ENCODE measurements at regions not wholly inside any gene's neighbourhood (a gene's known extent, or its start where the extent isn't known, plus 50 kb on each side); places are given as distances from the start of the nearest gene placed in this dataset.
"Not testable (repeated sequence)": the region's sequence is repeated elsewhere in the genome, so short reads cannot be mapped to it uniquely, and the experiment has no call there.

DNA sequence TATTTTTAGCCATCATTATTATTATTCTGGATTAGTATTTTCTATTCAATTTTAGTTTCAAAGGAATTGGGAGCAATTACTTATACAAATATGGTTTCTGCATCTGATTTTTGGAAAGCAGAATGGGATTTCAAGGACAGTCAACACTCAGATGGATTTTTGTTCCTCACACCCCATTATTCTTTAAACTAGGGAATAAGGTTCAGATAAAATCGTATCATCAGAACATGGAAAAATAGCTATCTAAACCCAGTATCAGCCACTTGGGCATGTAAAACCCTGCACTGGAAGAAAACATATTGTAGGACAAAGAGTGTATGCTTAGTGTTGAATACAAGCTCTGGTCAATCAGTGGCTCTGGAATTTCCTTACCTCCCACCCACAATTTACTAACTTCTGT lies 452.5 kb downstream of the ZNF516 start:
- no peak for DNase-seq (ENCODE audit: low read depth in 2 of 2)

DNA sequence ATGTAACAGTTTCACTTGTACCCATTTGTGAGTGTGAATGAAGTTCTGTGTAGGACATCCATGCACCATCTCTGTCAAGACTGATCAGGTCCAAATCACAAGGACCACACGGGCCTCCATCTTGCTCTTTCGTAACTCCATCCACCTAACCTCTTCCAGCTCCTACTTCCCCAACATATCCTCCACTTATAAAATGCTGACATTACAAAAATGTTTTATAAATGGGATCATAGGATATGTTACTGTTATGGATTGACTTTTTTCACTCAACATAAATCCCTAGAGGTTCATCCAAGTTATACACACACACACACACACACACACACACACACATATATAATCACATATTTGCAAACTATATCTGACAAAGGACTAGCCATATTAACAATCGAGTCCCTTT lies 476.8 kb downstream of the ZNF516 start:
- no peak for DNase-seq (ENCODE audit: low read depth in 2 of 2)

DNA sequence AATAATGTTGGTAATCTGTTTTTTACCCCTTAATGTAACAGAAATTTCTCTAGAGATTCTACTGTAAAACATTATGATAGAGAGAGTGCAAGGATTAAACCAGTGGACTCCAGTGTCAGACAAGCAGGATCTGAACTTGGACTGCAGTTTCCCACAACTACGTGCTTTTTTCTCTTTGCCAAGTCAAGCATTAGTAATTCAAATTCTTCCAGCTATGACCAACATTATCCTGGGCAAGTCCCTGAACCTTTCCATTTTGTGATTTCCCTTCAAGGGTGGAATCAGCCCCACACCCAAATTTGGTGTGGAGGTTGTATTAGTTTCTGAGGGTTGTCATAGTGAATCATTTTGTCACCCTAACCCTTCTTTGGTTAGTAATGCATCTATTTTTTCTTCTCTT lies 482.0 kb downstream of the ZNF516 start:
- no peak for DNase-seq (ENCODE audit: low read depth in 2 of 2)

DNA sequence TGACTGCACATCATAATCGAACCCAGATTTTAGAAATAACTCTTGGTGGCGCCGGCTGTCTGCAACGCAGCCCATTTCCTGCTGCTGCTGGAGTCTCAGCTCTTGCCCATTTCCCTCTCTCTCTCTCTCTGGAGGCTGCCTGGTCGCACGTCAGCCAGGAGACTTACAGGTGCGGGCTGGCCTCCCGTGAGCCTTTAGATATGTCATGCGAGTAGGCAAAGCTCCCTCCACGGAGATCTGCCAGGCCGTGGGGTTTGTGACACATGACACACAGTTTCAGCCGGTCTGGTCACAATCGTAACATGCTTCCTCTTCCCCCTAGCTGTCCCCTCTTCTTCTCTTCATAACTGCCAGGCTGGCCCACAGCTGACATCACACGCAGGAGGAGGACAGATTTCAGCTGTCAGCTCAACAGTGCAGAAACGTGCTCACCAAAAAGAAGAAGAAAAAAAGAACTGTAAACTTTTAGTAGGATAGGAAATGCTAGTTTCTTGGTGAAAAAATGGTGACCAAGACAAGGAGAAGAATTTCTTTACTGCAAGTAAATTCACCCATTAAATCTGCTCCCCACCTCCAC lies 489.3 kb downstream of the ZNF516 start:
- DNase-seq (ENCODE audit: low read depth in 2 of 2), result no peak

DNA sequence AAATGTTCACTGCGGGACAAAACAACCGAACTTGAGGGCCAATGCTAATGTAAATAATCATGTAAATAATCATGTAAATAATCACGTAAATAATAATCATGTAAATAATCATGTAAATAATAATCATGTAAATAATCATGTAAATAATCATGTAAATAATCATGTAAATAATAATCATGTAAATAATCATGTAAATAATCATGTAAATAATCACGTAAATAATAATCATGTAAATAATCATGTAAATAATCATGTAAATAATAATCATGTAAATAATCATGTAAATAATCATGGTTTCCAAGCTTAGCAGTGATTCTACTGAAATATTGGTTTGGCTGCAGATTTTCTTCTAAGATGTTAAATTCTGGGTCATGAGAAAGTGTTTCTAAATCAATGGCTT lies 507.1 kb downstream of the ZNF516 start:
- DNase-seq (ENCODE audit: low read depth in 2 of 2), result not testable (repeated sequence)

DNA sequence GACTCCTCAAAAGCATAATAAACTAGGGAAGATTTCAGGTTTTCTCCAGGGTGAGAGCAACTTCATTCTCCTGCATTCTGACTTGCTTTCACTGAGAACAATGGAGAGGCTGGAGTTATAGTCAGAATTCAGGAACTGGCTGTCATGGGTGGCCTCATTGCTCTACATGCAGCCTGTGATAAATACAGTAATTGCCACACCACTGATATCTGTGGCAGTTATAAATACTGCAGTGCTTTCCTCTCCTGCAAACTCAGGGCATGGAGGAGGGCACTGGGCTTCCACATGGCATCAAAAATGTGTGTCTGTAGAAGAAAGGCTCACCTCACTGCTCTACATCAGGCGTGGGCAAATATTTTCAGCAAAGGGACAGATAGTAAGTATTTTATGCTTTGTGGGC lies 510.2 kb downstream of the ZNF516 start:
- DNase-seq (ENCODE audit: low read depth in 2 of 2), result no peak

DNA sequence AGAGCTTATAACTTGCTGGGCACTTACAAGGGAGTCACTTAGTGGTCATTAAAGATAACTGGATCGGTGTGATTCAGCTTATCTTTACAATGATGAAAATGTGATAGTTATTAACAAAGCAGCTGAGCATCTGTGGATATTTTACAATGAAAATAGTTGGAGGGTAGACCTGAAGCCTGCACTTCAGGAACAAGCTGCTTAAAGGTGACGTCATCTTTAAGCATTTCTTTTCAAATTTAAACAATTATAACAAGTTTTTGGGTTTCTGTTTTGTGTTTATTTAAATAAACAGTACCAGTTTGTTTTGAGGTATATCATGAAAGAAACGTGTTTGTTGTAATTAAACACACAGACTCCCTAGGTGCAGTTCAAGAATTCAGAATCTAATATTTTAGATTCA lies 513.9 kb downstream of the ZNF516 start:
- no peak for DNase-seq (ENCODE audit: low read depth in 2 of 2)

DNA sequence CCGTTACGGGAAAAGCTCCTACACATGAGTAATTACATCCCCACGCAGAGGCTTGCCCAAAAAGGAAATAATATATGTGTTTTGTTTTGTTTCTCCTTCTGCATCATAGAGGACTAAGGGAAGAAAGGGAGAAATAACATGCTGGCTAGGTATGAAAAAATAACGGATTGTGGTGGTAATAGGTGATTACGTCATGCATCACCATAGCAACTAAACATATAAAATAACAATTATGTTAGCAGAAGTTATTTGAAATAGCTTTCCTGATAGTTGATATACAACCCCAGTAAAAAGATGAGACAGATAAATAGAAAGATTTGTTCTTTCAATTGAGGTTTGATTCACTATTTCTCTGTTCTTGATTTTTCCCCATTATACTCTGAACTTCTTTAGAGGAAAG lies 518.0 kb downstream of the ZNF516 start:
- no peak for DNase-seq (ENCODE audit: low read depth in 2 of 2)

DNA sequence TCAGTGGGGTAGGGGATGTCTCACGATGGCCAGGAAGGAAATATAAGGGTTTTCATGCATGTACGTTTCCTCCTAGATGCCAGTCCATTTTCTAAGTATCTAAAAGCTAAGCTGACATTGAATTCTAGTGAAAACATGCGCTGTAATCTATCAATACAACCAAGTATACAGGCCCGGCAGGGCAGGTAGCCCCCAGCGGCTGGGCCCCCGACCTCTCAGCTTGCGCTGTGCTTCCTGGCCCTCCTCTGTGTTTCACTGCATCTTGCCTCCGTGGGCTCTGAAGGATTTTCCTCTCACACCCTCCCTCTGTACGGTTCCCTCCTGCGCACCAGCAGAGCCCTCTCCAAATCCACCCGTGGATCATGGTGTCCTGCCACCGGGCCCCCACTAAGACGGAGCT lies 524.8 kb downstream of the ZNF516 start:
- no peak for DNase-seq (ENCODE audit: low read depth in 2 of 2)

DNA sequence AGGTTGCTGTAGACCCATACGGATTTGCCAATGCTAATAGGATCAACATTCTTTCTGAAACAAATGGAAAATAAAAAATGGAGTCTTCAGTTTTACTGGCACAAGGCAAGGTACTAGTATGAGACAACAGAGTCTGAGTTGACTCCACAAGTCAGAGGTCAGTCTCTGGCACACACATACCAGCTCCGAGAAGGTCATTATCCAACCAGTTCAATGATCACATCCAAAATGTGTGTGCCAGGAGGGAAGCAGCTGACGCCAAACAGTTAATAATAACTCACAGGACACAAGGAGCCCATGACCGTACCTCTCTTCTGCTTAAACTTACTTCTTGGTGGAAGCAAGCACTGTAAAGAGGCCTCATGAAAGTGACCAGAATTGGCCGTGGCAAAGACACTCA lies 528.6 kb downstream of the ZNF516 start:
- DNase-seq (ENCODE audit: low read depth in 2 of 2), result no peak

DNA sequence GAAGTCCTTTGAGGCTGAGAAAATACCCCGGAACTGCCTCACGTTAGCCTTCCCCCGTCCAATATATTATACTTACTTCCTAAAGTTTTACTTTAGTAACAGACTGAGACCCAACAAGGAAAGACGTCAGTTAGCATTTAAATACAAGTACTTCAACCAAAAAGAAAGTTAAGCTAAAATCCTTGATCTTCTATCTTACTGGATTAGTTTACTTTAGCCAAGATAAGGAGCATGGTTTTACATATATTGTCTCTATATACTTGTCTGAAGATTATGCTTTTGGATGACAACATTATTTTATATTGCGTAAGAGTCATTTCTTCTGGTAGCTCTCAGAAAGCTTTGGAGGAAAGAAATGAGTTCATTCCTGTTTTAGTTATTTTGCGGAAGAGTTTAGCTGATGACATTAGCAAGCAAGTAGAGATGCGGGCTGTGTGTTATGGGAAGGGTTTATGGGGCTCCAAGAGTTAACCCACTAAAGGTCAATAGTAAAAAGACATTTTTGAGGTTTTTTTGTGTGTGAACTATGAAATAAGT lies 532.9 kb downstream of the ZNF516 start:
- DNase-seq (ENCODE audit: low read depth in 2 of 2), result no peak

DNA sequence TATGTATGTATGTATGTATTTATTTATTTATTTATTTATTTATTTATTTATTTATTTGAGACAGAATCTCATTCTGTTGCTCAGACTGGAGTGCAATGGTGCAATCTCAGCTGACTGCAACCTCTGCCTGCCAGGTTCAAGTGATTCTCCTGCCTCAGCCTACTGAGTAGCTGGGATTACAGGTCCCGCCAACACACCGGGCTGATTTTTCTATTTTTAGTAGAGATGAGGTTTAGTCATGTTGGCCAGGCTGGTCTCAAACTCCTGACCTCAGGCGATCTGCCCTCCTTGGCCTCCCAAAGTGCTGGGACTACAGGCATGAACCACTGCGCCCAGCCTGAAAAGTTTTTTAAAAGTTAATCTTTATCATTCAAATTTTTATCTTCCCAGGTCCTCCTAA lies 532.9 kb upstream of the SMIM21 start:
- DNase-seq (ENCODE audit: low read depth in 2 of 2), result not testable (repeated sequence)

DNA sequence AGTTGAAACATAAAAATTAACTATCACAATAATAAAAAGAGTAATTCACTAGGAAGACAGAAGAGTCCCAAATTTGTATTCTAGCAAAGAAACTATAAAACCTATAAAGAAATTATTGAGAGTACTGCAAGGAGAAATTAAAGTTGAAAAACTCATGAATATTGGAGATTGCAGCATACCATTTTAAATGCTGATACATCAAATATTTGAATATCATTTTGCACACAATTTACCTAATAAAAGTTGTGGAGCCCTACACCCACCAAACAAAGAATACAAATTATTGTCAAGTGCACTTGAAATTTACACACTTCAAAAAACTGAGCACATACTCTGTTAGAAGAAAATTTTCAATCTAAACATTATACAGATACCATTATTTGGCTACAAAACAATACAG lies 531.6 kb upstream of the SMIM21 start:
- no peak for DNase-seq (ENCODE audit: low read depth in 2 of 2)

DNA sequence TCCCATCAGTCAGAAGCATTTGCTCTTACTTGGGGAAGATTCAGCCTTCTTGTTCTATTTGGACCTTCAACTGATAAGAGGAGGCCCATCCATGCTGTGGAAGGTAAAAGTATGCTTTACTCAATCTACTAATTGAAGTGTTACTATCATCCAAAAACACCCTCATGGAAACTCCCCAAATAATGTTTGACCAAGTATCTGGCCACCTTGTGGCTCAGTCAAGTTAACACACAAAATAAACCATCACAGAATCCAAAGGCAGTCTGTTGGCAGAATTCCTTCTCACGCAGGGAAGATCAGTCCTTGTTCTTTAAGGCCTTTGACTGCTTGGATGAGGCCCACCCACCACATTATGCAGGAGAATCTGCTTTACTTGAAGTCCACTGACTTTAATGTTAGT lies 531.2 kb upstream of the SMIM21 start:
- DNase-seq (ENCODE audit: low read depth in 2 of 2), result no peak

DNA sequence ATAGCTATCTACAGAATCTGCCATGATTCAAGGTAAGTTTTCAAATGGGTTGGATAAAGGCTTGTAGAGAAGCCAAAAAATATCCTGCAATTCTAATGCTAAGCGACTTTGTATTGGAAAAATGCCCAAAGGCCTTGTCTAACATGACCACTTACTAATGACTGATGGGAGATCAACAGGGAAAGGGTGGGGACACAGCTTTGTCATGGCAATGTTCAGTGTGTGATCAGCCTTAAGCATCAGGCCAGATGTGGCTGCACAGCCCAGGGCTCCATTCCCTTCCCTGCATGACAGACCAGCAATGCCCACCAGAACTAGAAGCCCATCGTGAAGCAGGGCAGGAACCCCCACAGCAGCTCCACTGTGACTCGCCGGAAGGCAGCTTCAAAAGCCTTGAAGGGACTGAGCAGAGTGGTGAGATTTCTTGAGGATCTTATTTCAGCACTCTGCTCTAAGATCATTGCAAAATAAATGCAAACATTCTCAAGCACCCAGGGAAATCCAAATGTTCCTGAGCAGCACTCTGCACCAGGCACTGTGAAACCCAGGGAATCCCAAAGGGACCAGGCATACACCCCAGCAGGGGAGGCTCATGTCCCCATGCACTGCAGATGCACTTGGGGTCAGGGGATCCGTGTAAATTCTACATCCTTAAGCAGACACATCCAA lies 517.9 kb upstream of the SMIM21 start:
- DNase-seq (ENCODE audit: low read depth in 2 of 2), result no peak

DNA sequence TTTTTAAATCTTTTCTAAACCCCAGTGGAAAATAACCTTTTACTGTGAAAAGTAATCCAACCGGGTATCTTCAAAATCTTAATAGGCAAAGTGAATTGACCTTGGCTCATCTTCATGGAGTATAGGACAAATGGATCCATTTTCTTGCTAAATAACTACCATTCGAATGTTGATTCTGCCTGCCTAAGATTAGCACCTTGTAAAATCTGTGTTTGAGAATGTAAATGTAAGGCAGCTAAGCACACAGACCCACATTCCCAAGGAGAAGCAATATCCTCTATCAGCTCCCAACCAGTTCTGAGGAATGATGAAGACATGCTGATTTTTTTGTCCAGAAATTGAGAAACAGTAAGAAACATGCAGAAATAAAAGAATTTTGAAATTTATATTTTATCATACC lies 509.8 kb upstream of the SMIM21 start:
- no peak for DNase-seq (ENCODE audit: low read depth in 2 of 2)

DNA sequence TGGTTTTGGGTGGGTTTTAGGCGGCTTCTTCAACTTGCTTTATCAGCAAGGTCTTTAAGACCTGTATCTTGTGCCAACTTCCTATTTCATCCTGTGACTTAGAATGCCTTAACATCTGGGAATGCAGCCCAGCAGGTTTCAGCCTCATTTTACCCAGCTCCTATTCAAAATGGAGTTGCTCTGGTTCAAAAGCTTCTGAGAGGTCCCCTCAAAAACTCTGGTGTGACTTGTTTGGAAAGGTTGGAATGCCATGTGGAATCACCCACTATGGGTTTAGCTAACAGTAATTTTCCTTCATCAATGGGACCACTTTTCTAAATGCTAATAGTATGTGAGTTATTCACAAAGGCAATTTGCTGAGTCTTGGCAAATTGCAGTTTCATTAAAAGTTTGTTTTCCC lies 509.4 kb upstream of the SMIM21 start:
- DNase-seq (ENCODE audit: low read depth in 2 of 2), result no peak

DNA sequence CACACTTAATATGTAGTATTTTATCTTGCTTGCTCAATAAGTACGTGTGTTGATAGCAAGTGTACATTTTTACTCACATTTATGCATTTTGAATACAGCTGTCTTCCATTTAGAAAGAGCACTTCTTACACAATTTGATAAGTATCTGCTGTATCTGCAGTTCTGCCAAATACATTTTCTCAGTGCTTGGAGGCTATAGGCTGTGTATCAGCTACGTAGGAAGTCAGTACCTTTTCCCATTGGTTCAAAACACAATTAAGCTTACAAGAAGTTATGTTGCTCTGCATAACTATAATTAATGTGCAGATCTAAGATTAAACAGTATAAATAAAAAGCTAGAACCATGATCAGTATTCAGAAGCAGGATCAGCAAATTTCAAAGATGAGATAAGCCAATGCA lies 503.6 kb upstream of the SMIM21 start:
- no peak for DNase-seq (ENCODE audit: low read depth in 2 of 2)

DNA sequence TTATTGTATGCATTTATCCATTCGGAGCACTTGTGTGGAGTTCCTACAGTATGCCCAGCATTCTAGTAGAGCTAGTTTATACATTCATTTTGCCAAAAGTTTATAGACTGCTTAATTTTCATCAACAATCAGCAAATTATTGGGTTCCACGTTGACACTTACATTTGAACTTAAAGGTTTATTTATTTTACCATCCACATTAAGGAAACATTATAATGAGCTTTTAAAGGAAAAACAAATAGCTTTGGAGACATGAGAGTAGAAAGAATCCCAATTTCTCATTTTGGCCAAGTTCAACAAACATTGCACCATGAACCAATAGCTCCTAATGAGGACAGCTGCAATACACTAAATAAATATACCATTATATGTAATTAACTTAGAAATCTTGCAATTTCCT lies 501.2 kb upstream of the SMIM21 start:
- no peak for DNase-seq (ENCODE audit: low read depth in 2 of 2)

DNA sequence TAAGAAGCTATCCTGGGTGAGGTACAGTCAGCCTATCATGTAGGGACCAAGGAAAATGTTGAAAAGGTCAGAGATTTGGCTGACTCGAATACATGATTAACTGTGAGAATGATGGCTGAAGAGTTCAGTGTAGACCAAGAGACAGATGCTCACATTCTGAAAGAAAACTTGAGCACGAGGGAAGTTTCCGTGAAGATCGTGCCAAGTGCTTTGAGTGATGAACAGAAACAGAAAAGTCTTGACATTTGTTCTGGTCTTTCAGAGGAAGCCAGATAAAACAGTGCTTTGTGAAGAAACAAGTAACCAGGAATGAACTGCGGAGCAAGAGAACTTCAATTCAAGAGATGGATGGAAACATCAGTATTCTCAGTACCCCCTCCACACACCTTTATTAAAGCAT lies 500.3 kb upstream of the SMIM21 start:
- DNase-seq (ENCODE audit: low read depth in 2 of 2), result no peak

DNA sequence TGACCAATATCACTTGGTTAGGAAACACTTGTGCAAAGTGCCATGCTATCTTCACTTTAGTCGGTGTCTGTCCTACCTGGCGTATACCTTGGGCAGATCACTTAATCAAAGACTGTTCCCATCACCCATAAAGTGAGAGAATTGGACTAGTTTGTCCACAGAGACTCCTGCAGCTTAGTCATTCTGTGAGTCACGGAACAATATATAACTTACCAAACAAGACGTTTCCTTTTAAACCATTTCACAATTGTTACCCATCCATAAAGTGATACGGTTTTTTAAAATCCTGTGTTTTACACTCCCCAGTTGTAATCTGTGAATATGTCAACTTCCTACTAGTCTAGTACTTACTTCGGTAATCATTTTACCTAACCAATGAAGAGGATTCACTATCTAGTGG lies 499.3 kb upstream of the SMIM21 start:
- no peak for DNase-seq (ENCODE audit: low read depth in 2 of 2)

DNA sequence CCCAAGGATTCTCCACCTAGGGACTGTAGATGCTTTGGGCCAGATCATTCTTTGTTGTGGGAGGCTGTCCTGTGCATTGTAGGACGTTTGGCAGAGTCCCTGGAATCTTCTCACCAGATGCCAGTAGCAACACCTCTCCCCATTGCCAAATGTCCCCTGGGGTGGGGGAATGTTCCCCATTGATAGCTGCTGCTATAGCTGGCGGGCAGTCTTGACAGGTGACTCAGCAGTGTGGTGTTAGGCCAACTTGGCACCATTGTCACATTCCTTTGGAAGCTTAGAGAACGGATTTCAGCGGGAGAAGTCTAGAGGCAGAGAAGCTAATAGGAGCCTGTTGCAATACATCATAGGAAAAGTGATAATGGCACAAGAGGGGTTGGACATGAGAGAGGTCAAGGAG lies 495.7 kb upstream of the SMIM21 start:
- no peak for DNase-seq (ENCODE audit: low read depth in 2 of 2)

DNA sequence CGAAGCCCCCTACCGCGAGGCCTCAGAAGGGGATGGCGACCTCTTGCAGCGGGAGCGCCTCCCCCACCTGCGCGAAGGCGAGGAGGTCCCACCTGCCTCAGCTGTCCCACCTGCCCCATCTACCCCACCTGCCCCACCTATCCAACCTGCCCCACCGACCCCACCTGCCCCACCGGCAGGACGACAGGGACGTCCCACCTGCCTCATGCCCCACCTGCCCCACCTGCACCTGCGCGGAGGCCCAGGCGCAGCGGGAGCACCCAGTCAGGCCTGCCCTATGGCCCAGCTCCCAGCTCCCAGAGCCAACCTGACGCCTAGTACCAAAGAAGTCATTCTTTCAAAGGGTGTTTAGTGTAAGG lies 489.1 kb upstream of the SMIM21 start:
- DNase-seq (ENCODE audit: low read depth in 2 of 2), result no peak

Data from stimulated activated CD4-positive, alpha-beta T cell treated with anti-CD3 and anti-CD28 coated beads, Interleukin-15, amount 100 ng/mL, for 48 hours (primary cell).